GM23248 (cell line): ENCODE measurements at regions not wholly inside any gene's neighbourhood (a gene's known extent, or its start where the extent isn't known, plus 50 kb on each side); places are given as distances from the start of the nearest gene placed in this dataset.

Experiments
- EZH2 ChIP-seq: fragments of 200-600 bp; sonication (generic); IDR thresholded peaks from 2 replicates; pipeline ENCODE4 v1.6.1; 2018; ENCODE audit warnings: antibody characterized with exemption, mild to moderate bottlenecking; ENCODE audit not compliant: insufficient read depth, poor library complexity, severe bottlenecking
- EZH2phosphoT487 ChIP-seq: fragments of 200-600 bp; sonication (generic); IDR thresholded peaks from 2 replicates; pipeline ENCODE4 v1.6.1; 2018; ENCODE audit warnings: antibody characterized with exemption, moderate library complexity, mild to moderate bottlenecking, low read depth; ENCODE audit not compliant: insufficient read depth

DNA sequence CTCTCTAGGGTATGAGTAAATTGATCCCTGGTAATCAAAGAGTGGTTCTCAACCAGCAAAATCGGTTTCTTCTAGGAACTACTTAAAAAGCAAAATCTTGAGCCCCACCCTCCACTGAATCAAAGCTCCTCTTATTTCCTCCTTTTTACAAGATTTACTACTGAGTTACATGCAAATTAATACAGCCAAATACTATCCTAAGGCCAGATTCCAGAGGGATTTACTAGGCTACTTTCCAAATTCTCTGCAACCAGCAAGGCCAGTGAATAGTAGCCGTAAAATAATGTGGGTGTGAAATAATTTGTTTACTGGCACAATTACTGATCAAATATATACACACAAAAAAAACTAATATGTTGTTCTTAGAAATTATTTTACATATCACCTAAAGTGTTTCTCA, 1583.8 kb downstream of the NCAM2 start:
- TF ChIP-seq EZH2 (no peak), EZH2phosphoT487 (no peak)
